Dermis microvascular lymphatic vessel endothelial cell (primary cell): ENCODE measurements at regions not wholly inside any gene's neighbourhood (a gene's known extent, or its start where the extent isn't known, plus 50 kb on each side); places are given as distances from the start of the nearest gene placed in this dataset.
A peak's percentile ranks its signal among the peaks of the same experiment; 100 is the strongest.

Experiments used
- DNase-seq, 2 donors: peaks; one replicate each; pipeline versions ENCODE4 v3.0.0 to v3.0.0-alpha.2; 2010; ENCODE audit warnings: low read depth in 2 of 2

DNA sequence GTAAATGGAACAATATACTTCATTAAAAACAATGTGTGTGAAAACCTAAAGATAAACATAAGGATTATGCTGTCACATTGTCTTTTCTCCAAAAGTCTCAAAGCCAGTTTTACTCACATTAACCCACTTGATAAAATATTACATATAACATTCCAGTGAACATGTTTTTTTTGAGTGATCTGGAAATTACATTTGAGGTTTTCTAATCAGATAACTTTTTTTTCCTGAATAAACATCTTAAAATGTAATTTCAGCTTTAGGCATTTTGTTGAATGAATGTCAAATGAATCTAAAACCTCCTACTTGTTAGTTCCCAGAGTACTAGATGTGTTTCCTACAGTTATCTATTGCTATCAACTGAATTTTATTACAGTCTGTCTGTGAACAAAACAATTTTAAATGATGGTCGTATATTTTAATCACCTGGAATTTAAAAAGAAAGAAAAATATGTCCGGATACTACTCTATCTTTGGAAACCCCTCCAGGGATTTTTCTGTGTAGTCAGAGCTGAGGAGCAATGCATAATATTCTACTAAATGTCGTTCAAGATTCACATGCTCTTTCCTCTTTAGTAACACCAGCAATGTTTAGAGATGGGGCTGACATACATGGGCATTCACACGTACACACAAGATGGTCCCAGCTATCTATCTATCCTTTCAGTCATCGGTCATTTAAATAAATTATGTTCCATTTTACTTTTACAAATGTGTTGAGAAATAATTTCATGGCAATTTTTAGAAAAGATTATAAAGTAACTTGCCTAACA, 283.9 kb downstream of the KLF12 start:
- DNase-seq: no peak

- DNase-seq: peak in 1 of 2 donors; percentile 21
Measured at GRCh38 chr13:73849292-73849691, 284.9 kb downstream of the KLF12 start.

DNA sequence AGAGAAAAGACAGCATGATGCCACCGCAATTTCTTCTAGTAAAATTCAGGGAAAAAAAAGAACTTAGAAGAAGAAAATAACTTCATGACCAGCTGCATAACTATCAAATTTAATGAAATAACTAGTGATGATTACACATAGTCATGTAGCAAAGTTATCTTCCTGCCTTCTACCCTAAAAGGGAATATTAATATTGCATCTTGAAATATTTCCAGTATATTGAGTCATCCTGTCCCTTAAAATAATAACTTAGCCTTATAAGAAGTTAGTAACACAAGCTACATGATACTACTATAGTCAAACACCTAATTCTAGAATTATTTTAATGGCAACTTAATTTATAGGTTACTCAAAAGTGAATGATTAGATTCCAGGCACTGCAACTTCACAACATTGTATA, 289.2 kb downstream of the KLF12 start:
- DNase-seq: no peak

DNA sequence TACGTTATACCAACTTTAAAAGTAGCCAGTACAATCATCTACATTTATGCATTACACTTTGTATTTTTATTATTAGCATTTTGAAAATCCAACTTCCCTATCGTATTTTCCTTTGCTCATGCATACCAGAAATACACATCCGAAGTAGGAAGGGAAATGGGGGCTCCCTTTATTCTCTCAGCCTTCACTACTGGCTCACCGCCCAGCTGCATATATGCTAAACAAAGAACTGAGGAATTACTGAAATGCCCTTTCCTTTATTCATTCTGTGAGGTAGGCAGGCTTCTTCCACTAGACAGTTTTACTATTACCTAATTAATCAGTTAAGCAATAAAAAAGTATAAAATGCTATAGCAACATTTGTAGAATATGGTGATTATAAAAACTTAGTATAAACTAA, 291.6 kb downstream of the KLF12 start:
- DNase-seq: peak; percentile 14 to 60

GRCh38 chr13:73842184-73842583, 292.0 kb downstream of the KLF12 start:
- DNase-seq: peak in 1 of 2 donors; percentile 2

DNA sequence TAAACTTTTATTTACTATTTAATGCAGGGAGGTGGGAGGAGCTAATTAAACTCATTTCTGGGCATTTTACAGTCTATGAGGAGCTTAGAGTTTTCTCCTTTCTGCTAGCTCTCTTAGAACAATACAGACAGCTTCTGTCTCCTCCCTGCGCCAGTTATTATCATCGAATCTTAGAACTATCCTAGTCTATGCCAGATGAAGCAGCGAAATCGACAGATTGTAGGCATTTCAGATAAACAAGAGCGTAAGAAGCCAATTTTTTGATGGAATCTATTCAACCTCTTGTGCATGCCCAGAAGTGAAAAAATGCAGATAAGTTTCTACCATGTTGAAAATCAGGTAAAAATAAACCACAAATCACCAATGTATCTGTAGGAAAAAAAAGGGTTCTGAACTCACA, 297.1 kb downstream of the KLF12 start:
- DNase-seq: no peak

DNA sequence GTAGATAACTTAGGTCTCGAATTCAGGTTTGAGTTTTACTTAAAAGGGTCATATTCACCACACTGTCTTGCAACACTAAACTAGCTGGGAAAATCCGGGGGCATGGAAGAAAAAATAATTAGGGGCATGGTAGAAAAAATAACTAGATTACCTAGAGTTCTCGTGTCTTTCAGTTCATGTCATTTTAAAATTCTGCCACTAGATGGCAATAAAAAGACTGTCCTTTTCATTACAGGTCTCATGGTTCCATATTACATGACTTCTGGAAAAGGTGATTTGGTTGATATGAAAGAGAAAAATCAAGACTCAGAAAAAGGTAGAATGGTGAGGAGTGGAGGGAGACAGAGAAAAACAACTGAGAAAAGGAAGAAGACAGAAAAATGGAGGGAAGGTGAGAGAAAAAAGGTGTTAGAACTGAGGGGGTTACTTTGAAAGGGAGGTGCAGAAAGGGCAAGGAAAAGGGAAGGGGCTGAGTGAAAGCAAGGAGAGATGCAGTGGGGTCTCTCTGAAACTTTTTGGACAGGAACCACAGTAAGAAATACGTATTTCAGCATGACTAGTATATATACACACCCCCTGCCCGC, 299.0 kb downstream of the KLF12 start:
- peak; percentile 27 to 49 for DNase-seq

DNA sequence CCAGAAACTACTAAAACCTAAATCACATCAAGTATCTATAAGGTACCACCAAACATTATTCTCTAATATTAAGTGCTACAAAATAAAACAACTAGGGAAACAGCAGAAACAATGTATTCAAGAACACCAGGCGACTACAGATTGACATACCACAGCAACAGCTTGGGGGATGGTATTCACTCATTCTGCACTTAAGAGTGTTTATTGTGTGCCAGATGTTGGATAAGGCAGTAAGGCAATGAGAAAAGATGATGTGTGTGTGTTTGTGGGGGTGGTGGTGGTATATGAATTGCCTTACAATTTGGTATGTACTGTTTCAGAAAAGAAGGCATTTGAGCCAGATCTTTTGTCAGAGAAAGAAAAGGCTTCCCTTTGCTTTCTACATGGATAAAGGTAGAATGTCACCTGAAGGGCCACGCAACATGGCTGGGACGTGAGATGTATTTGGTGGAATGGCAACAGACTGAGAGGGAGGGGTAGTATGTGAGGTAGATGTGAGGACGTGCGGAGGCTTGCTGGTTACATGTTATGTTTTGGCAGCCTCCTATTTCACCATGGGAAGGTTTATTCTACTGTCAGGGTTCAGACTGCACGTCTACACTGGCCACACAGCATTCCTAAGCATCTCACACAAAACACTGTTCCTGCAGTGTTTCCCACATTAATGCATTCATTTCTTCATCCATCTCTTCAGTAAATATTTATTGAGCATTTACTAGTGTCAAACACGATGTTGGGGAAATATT, 300.7 kb downstream of the KLF12 start:
- no peak for DNase-seq

- no peak for DNase-seq
Measured at GRCh38 chr13:73832825-73833224, 301.4 kb downstream of the KLF12 start.

DNA sequence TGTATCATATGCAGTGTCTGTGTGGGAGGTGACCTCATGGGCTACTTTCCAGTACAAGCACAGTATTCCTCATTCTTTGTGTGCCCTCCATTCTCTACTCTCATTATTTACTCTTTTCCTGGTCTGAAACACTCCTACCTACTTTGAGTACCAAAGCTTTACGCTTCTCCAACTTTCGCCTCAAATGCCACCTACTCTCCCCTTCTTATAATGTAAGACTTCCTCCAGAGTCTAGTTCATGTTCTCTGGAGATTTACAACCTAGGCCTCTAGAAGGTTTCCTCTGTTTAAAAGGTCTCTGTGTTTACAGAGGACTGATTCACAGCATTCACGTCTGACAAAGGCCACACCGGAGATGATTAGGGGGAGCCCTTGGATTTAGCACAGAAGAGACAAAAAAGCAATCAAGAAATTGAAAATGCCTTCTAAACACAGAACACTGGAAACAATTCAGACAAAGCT, 302.0 kb downstream of the KLF12 start:
- no peak for DNase-seq

GRCh38 chr13:73829416-73829815, 304.8 kb downstream of the KLF12 start:
- DNase-seq: no peak

GRCh38 chr13:73828811-73829210, 305.4 kb downstream of the KLF12 start:
- DNase-seq: peak in 1 of 2 donors; percentile 23

DNA sequence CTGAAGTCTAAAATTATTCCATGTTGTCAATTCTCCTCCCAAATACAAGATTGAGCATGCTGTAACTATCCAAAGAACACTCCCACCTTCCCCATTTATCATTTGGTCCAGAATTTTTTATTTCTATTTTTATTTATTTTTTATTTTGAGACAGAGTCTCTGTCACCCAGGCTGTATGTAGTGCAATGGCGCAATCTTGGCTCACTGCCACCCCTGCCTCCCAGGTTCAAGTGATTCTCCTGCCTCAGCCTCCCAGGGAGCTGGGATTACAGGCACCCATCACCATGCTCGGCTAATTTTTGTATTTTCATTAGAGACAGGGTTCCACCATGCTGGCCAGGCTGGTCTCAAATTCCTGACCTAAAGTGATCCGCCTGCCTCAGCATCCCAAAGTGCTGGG, 306.8 kb downstream of the KLF12 start:
- DNase-seq: no peak

DNA sequence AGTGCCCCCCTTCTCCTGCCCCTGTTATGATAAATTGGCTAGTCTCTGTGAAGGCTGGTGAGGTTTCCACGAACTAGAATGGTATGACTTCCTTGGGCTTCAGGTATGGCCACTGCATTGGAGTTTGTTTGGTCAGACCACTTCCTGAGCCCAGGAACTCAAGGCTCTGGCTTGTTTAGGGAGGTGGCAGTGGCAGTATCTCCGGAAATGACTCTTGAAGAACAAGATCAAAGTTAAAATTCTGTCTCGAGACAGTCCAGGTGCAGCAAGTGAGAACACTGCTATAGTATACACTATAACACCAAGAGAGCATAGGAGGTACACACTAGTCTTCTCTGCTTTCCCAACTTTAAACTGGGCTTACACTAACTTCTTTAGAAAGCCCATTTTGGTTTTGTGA, 309.1 kb downstream of the KLF12 start:
- no peak for DNase-seq

GRCh38 chr13:73822668-73823592, 311.3 kb downstream of the KLF12 start:
- DNase-seq: peak in 1 of 2 donors; percentile 29

GRCh38 chr13:73820688-73821087, 313.5 kb downstream of the KLF12 start:
- DNase-seq: no peak

GRCh38 chr13:73820285-73820684, 313.9 kb downstream of the KLF12 start:
- no peak for DNase-seq

DNA sequence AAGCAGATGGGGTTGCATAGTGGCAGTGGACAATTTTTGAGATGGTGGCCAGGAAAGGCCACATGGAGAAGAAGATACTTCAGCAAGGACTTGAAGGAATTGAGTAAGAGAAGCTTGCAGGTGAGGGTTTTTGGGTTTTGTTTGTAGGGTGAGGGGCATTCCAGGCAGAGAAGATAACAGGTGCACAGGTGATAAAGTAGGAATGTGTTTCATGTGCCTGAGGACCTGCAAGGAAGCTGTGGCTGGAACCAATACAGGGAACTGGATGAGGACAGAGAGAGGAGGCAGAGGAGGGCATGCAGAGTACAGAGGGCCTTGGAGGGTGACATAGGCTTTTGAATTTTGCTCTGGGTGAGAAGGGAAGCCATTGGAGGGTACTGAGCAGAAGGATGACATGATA, 314.5 kb downstream of the KLF12 start:
- no peak for DNase-seq

DNA sequence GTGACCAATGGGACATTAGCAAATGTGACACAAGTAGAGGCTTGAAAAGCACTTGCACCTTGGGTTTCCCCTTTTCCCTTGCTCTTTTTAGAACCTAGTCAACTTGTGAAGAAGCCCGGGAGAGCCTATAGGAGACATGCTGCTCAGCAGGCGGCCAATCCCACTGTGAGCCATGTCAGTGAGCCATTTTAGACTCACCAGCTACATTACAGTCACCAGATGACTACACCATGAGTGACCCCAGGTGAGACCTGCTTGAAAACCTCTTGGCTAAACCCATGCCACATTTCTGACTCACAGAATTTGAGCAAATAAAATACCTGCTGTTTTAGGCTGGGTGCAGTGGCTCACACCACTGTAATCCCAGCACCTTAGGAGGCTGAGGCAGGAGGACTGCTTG, 317.5 kb downstream of the KLF12 start:
- no peak for DNase-seq

DNA sequence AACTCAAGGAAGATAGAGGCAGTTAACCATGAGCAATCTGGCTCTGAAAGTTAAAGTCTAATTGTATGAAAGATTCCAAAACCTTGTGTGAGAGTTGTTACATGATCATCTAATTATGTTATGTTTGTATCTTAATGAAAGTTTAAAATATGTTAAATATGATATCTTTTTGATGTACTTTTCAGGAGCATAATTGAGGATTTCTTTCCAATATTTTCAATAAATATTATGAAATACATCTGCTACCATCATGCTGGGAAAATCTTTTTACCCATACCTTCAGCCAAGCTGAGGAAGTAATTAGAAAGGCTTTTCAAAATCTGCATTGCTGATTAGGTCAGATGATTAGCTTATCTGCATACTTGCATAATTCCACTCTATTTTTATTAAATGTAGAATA, 318.4 kb downstream of the KLF12 start:
- no peak for DNase-seq

GRCh38 chr13:73810647-73811046, 323.6 kb downstream of the KLF12 start:
- DNase-seq: no peak
